Upper lobe of right lung (tissue), 1 donor: ENCODE measurements at regions not wholly inside any gene's neighbourhood (a gene's known extent, or its start where the extent isn't known, plus 50 kb on each side); places are given as distances from the start of the nearest gene placed in this dataset.

Source experiments
- ATAC-seq: fragments of 200-7000 bp; cut with Tn5 transposase; one replicate; pipeline ENCODE4 v1.9.1; 2020; ENCODE audit warnings: mild to moderate bottlenecking, moderate library complexity
- DNase-seq: peaks from one replicate; pipeline ENCODE4 v3.0.0-alpha.2; 2020
- H3K27ac ChIP-seq: fragments of 200-600 bp; one replicate; pipeline ENCODE4 v1.8.0; 2022
- H3K27me3 ChIP-seq: fragments of 200-600 bp; one replicate; pipeline ENCODE4 v1.8.0; 2022; ENCODE audit warnings: mild to moderate bottlenecking
- H3K36me3 ChIP-seq: fragments of 200-600 bp; one replicate; pipeline ENCODE4 v1.8.0; 2022
- H3K4me1 ChIP-seq: fragments of 200-600 bp; one replicate; pipeline ENCODE4 v1.8.0; 2022
- H3K4me3 ChIP-seq: fragments of 200-600 bp; one replicate; pipeline ENCODE4 v1.8.0; 2022; ENCODE audit warnings: mild to moderate bottlenecking
- H3K9me3 ChIP-seq: fragments of 200-600 bp; one replicate; pipeline ENCODE4 v1.8.0; 2022
- intact Hi-C: fragments of 100-400 bp; cut with DNase I; formaldehyde crosslinking; loops from one replicate; pipeline ENCODE4 v1.11.0; 2022
- TF ChIP-seq, protein P1 (sequence below): fragments of 200-600 bp; IDR thresholded peaks from one replicate; pipeline ENCODE4 v1.8.0; 2022; ENCODE audit warnings: antibody characterized with exemption
- donor health status: DM: no; HTN: yes; CAD: no; lungs with severe emphysema.

DNA sequence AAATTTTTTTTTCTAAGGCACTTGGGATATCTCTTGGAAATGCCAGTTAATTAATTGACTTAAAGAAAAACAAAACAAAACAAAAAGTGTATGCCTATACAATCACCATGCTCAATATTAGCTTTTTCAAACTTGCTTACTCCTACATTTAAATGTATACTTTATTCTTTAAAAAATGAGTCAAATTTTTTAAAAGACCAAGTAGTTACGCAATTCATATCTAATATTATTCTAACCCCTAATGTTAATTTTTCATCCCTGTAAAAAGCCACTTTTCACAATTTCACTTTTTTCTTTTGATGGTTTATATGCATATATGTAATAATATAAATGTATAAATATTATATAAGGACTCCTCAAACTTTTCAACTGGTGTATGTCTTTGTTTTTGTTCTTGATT lies 211.2 kb downstream of the PRDM9 start:
- intact Hi-C loops = no loop called here
- no peaks in the 10 kb centered on the region for H3K27me3 ChIP-seq
- no peak overlapping the region for H3K4me3 ChIP-seq
- H3K4me1 ChIP-seq = no peaks in the 10 kb centered on the region
- no peaks in the 10 kb centered on the region for H3K36me3 ChIP-seq
- H3K27ac ChIP-seq = no peak overlapping the region
- ATAC-seq (no peak), DNase-seq (no peak)
- TF ChIP-seq, protein P1, sequence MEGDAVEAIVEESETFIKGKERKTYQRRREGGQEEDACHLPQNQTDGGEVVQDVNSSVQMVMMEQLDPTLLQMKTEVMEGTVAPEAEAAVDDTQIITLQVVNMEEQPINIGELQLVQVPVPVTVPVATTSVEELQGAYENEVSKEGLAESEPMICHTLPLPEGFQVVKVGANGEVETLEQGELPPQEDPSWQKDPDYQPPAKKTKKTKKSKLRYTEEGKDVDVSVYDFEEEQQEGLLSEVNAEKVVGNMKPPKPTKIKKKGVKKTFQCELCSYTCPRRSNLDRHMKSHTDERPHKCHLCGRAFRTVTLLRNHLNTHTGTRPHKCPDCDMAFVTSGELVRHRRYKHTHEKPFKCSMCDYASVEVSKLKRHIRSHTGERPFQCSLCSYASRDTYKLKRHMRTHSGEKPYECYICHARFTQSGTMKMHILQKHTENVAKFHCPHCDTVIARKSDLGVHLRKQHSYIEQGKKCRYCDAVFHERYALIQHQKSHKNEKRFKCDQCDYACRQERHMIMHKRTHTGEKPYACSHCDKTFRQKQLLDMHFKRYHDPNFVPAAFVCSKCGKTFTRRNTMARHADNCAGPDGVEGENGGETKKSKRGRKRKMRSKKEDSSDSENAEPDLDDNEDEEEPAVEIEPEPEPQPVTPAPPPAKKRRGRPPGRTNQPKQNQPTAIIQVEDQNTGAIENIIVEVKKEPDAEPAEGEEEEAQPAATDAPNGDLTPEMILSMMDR = no peak
- H3K9me3 ChIP-seq = no peaks in the 10 kb centered on the region

DNA sequence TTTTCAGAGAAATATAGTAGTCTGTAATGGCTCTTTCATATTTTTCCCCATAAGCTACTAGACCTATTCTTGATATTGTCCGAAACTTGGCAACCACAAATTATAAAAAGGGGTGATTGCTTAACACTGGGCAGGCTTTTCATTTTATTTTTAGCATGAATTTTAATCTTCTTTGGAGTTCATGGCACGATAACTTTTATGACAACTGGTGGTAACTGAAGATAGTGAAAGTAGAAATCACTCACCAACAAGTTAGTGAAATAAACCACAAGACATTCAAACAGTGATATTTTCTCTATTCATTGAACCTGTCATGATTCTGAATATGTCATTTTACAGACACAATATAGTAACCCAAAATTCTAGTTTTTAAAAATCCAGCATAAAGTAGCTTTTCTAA lies 213.9 kb downstream of the PRDM9 start:
- Histone ChIP-seq H3K27me3 (no peaks in the 10 kb centered on the region), H3K9me3 (no peaks in the 10 kb centered on the region), H3K27ac (no peak overlapping the region), H3K4me1 (no peaks in the 10 kb centered on the region), H3K4me3 (no peak overlapping the region), H3K36me3 (no peaks in the 10 kb centered on the region)
- no peak for DNase-seq
- intact Hi-C loops = no loop called here
- TF ChIP-seq, protein P1 = no peak
- no peak for ATAC-seq

DNA sequence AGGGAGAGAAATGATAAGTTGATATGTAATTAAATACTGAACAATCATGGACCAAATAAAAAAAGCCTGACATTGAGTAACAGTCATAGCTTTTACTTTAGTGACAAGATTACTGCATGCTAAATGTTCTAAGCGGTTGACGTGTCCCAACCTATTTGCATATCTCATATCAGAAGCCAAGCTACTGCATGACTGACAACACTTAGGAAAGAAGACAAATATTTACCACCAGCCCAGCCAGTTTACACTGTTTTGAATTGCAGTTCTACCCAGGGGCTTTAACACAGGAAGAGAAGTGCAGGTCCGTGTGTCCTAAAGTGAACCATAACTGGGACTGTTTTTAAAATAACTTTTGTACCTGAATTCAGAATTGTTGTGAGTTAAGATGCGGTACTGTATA lies 219.9 kb downstream of the PRDM9 start:
- no peaks in the 10 kb centered on the region for H3K27me3 ChIP-seq
- no peak overlapping the region for H3K4me3 ChIP-seq
- no peak for DNase-seq
- no peak for ATAC-seq
- no peak overlapping the region for H3K27ac ChIP-seq
- TF ChIP-seq, protein P1 = no peak
- no peaks in the 10 kb centered on the region for H3K9me3 ChIP-seq
- no peaks in the 10 kb centered on the region for H3K4me1 ChIP-seq
- intact Hi-C loops = no loop called here
- H3K36me3 ChIP-seq = no peaks in the 10 kb centered on the region

DNA sequence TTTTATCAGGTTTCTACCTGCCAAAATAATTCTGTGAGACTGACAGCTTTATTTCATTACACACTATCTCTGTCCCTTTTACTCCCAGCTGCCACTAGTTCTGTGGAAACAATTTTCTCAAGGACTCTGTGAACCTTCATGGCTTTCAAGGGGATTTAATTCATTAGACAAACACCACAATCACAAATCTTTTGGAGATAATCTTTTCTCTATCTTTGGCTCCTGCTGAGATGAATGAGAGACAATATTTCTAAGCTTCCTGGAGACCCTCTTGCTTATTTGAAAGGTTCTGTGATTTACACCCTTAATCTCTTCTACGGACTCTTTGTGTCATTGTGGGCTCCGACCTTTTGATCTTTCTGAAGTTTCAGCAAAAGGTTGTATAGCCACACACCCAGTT lies 222.6 kb downstream of the PRDM9 start:
- Histone ChIP-seq H3K27ac (no peak overlapping the region), H3K9me3 (no peaks in the 10 kb centered on the region), H3K4me3 (no peak overlapping the region), H3K27me3 (no peaks in the 10 kb centered on the region), H3K36me3 (no peaks in the 10 kb centered on the region), H3K4me1 (no peaks in the 10 kb centered on the region)
- intact Hi-C loops = no loop called here
- ATAC-seq (no peak), DNase-seq (no peak)
- TF ChIP-seq, protein P1 = no peak

DNA sequence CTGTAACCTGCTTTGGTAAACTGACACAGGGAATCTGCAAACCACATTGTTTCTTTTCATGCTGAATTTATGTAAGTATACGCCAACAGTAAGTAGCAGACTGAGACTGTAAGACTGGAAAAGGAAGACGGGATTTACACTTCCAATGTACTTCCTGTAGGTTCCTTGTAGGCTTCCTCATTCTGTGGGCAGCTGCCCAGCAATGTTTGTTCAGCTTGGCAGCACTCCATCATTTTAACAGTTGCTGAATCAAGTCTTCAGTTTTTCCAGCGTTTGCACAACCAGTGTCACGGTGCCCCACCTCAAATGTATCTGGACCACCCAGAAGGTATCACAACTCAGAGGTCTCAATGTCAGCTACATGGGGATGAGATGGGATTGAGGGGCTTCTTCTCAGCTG lies 232.6 kb downstream of the PRDM9 start:
- no peak for DNase-seq
- H3K36me3 ChIP-seq = no peaks in the 10 kb centered on the region

GRCh38 chr5:23742701-23743100 lies 235.3 kb downstream of the PRDM9 start:
- TF ChIP-seq, protein P1 = no peak
- intact Hi-C loops = no loop called here
- DNase-seq (no peak), ATAC-seq (no peak)
- Histone ChIP-seq H3K4me1 (no peaks in the 10 kb centered on the region), H3K4me3 (no peak overlapping the region), H3K27me3 (no peaks in the 10 kb centered on the region), H3K36me3 (no peaks in the 10 kb centered on the region), H3K27ac (no peak overlapping the region), H3K9me3 (no peaks in the 10 kb centered on the region)

More for the DNA sequence above, 232.6 kb downstream of the PRDM9 start:
- Histone ChIP-seq H3K9me3 (no peaks in the 10 kb centered on the region), H3K4me3 (no peak overlapping the region), H3K27me3 (no peaks in the 10 kb centered on the region), H3K4me1 (no peaks in the 10 kb centered on the region), H3K27ac (no peak overlapping the region)
- TF ChIP-seq, protein P1 = no peak
- no peak for ATAC-seq
- intact Hi-C loops = no loop called here
